Panc1 (cell line): ENCODE measurements at regions not wholly inside any gene's neighbourhood (a gene's known extent, or its start where the extent isn't known, plus 50 kb on each side); places are given as distances from the start of the nearest gene placed in this dataset.

Source experiments
- CTCF ChIP-seq: fragments of 450-650 bp; IDR thresholded peaks from 2 replicates; pipeline ENCODE4 v1.5.1; 2017; ENCODE audit warnings: mild to moderate bottlenecking
- POLR2AphosphoS5 ChIP-seq: IDR thresholded peaks from 2 replicates; pipeline ENCODE4 v1.6.1; 2012; ENCODE audit warnings: mild to moderate bottlenecking, low read depth, low read length, moderate library complexity

GRCh38 chr9:23542438-23542837 is 283.6 kb downstream of the ELAVL2 start:
- TF ChIP-seq CTCF, result no peak
- TF ChIP-seq POLR2AphosphoS5, result no peak
